ENCODE measurements at regions not wholly inside any gene's neighbourhood (a gene's known extent, or its start where the extent isn't known, plus 50 kb on each side); places are given as distances from the start of the nearest gene placed in this dataset.
A peak's percentile ranks its signal among the peaks of the same experiment; 100 is the strongest.

DNA sequence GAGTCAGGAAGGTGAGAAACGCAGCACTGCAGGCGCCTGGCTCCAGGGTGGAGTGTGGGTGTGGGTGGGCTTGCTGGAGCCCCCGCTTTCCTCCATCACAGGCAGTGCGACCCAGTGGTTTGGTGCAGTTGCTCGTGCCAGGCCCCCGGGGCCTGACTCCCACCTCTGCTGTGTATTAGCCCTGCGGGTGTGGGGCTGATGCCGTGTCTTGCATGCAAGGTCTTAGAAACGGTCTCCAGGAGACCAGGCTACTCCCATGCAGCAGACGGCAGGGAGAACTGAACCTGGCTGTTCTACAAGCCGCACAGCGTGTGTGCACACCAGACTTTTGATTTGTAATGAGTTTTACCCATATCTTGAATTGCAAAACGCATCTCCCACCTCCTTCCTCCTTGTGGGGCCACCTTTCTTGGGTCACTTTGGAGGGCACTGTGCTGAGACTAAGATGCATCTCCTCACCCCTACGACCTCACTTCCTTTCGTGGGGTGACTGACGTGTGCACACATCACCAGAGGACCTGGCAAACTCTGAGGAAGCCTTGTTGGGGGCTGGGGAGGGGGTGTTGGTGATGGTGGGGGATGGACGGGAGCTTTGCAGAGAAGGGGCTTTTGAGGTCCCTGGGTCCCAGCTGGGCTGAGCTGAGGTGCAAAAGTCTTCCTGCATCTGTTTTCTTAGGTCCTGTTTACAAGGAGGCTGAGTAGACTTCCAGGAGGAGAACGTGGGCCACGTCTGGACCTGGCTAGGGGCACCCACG, 101.8 kb upstream of the TNRC6C start:
- CTCF ChIA-PET = no interaction called here
- H3K27ac Mint-ChIP-seq = peak overlapping the region in 1 of 9 donors; percentile 21
- DNase-seq = no peak

DNA sequence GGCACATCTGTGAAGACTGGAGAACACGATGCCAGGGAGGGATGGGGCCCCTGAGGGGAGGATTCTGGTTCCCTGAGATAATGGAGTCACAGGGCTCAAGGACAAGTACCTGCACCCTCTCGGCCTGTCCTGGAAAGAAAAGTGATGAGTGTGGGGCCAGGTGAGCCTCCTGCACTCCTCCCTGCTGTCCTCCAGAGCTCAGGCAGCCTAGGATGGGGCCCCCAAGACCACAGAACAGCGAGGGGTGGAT, 101.3 kb upstream of the TNRC6C start:
- no peak overlapping the region for H3K4me3 ChIP-seq (ENCODE audit: low read length)
- ChIA-PET POLR2A (interaction anchor here (0.7 kb wide), 1 partner anchor 12 kb away, joined by 3 read pairs; no protein-coding TSS in a partner anchor), CTCF (no interaction called here)
- no peaks in the 10 kb centered on the region for H3K27me3 ChIP-seq (ENCODE audit: control insufficient read depth in 2 of 2, insufficient read depth in 2 of 2, low read length in 2 of 2)
- no peak for ATAC-seq
- Mint-ChIP-seq H3K27ac (peak overlapping the region in 1 of 9 donors; percentile 21), H3K4me3 (no peak overlapping the region), H3K36me3 (peaks cover 0 to 2% (median 0%) of the 10 kb centered on the region in 5 donors), H3K9me3 (peaks cover 0 to 9% (median 0%) of the 10 kb centered on the region in 11 donors), H3K4me1 (peaks cover 8 to 34% (median 22%) of the 10 kb centered on the region in 7 donors), H3K27me3 (peaks cover 0 to 19% (median 0%) of the 10 kb centered on the region in 5 donors)
- intact Hi-C loops (cut with micrococcal nuclease) = no loop called here
- peaks cover 0 to 7% of the 10 kb centered on the region in 2 donors for H3K4me1 ChIP-seq (ENCODE audit: control insufficient read depth in 2 of 2, insufficient read depth in 2 of 2, low read length in 2 of 2)
- no peaks in the 10 kb centered on the region for H3K36me3 ChIP-seq (ENCODE audit: control insufficient read depth in 2 of 3, insufficient read depth in 3 of 3, low read length in 3 of 3)
- no peak for DNase-seq
- no peaks in the 10 kb centered on the region for H3K9me3 ChIP-seq (ENCODE audit: control insufficient read depth in 2 of 3, low read length in 3 of 3)
- H3K27ac ChIP-seq (ENCODE audit: low read depth, low read length) = no peak overlapping the region

More for the DNA sequence above, 101.8 kb upstream of the TNRC6C start:
- Mint-ChIP-seq H3K27me3 (peaks cover 0 to 18% (median 0%) of the 10 kb centered on the region in 5 donors), H3K4me1 (peaks cover 8 to 34% (median 21%) of the 10 kb centered on the region in 7 donors), H3K36me3 (peaks cover 0 to 2% (median 0%) of the 10 kb centered on the region in 5 donors), H3K4me3 (no peak overlapping the region), H3K9me3 (peaks cover 0 to 9% (median 0%) of the 10 kb centered on the region in 11 donors)
- Histone ChIP-seq H3K27me3 (ENCODE audit: control insufficient read depth in 2 of 2, insufficient read depth in 2 of 2, low read length in 2 of 2) (no peaks in the 10 kb centered on the region), H3K9me3 (ENCODE audit: control insufficient read depth in 2 of 3, low read length in 3 of 3) (no peaks in the 10 kb centered on the region), H3K4me1 (ENCODE audit: control insufficient read depth in 2 of 2, insufficient read depth in 2 of 2, low read length in 2 of 2) (peaks cover 0 to 7% of the 10 kb centered on the region in 2 donors), H3K36me3 (ENCODE audit: control insufficient read depth in 2 of 3, insufficient read depth in 3 of 3, low read length in 3 of 3) (no peaks in the 10 kb centered on the region), H3K27ac (ENCODE audit: low read depth, low read length) (no peak overlapping the region), H3K4me3 (ENCODE audit: low read length) (no peak overlapping the region)
- POLR2A ChIA-PET = interaction anchor here (0.7 kb wide), 1 partner anchor 12 kb away, joined by 3 read pairs; no protein-coding TSS in a partner anchor
- ATAC-seq = peak; percentile 42
- intact Hi-C loops (cut with micrococcal nuclease) = no loop called here

DNA sequence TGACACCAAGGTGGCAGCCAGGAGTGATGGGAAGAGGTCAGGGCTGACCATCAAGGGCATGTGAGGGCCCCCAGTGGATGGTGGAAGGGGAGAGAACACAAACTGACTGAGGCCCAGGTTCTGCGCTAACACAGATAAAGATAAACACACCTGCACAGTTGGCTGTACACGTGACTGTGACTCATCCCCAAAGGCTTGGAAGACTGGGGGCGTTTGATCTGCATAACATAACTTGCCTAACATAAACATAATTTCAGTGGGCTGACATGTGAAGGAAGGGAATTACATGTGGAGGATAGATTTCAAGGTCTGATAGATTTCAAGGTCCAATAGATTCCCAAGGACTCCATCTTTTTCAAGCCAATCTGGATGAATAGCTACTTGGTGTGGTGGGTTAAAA, 100.9 kb upstream of the TNRC6C start:
- Mint-ChIP-seq H3K4me1 (peaks cover 8 to 34% (median 22%) of the 10 kb centered on the region in 7 donors), H3K27me3 (peaks cover 0 to 22% (median 0%) of the 10 kb centered on the region in 5 donors), H3K36me3 (peaks cover 0 to 2% (median 0%) of the 10 kb centered on the region in 5 donors), H3K9me3 (peaks cover 0 to 9% (median 0%) of the 10 kb centered on the region in 11 donors), H3K4me3 (no peak overlapping the region), H3K27ac (peak overlapping the region in 2 of 9 donors; percentile 21 to 23)
- ChIA-PET CTCF (no interaction called here), POLR2A (interaction anchor here (0.7 kb wide), 2 partner anchors 12 to 45 kb away, joined by 3 read pairs; no protein-coding TSS in a partner anchor)
- Histone ChIP-seq H3K4me3 (ENCODE audit: low read length) (no peak overlapping the region), H3K27ac (ENCODE audit: low read depth, low read length) (no peak overlapping the region), H3K9me3 (ENCODE audit: control insufficient read depth in 2 of 3, low read length in 3 of 3) (no peaks in the 10 kb centered on the region), H3K27me3 (ENCODE audit: control insufficient read depth in 2 of 2, insufficient read depth in 2 of 2, low read length in 2 of 2) (no peaks in the 10 kb centered on the region), H3K36me3 (ENCODE audit: control insufficient read depth in 2 of 3, insufficient read depth in 3 of 3, low read length in 3 of 3) (no peaks in the 10 kb centered on the region), H3K4me1 (ENCODE audit: control insufficient read depth in 2 of 2, insufficient read depth in 2 of 2, low read length in 2 of 2) (peaks cover 0 to 7% of the 10 kb centered on the region in 2 donors)
- no peak for ATAC-seq
- no peak for DNase-seq
- intact Hi-C loops (cut with micrococcal nuclease) = no loop called here

- no peak overlapping the region for H3K4me3 ChIP-seq (ENCODE audit: low read length)
- H3K9me3 Mint-ChIP-seq = peaks cover 0 to 9% (median 0%) of the 10 kb centered on the region in 11 donors
- peaks cover 0 to 2% (median 0%) of the 10 kb centered on the region in 5 donors for H3K36me3 Mint-ChIP-seq
- H3K36me3 ChIP-seq (ENCODE audit: control insufficient read depth in 2 of 3, insufficient read depth in 3 of 3, low read length in 3 of 3) = no peaks in the 10 kb centered on the region
- DNase-seq (no peak), ATAC-seq (no peak)
- H3K4me1 Mint-ChIP-seq = peaks cover 11 to 38% (median 27%) of the 10 kb centered on the region in 7 donors
- no peaks in the 10 kb centered on the region for H3K27me3 ChIP-seq (ENCODE audit: control insufficient read depth in 2 of 2, insufficient read depth in 2 of 2, low read length in 2 of 2)
- H3K4me3 Mint-ChIP-seq = no peak overlapping the region
- peak overlapping the region in 1 of 9 donors; percentile 23 for H3K27ac Mint-ChIP-seq
- H3K4me1 ChIP-seq (ENCODE audit: control insufficient read depth in 2 of 2, insufficient read depth in 2 of 2, low read length in 2 of 2) = peaks cover 0 to 7% of the 10 kb centered on the region in 2 donors
- ChIA-PET CTCF (no interaction called here), POLR2A (interaction anchor here (0.7 kb wide), 2 partner anchors 44 to 519 kb away, joined by 3 read pairs; no protein-coding TSS in a partner anchor)
- intact Hi-C loops (cut with micrococcal nuclease) = no loop called here
- peaks cover 0 to 22% (median 0%) of the 10 kb centered on the region in 5 donors for H3K27me3 Mint-ChIP-seq
- no peak overlapping the region for H3K27ac ChIP-seq (ENCODE audit: low read depth, low read length)
- no peaks in the 10 kb centered on the region for H3K9me3 ChIP-seq (ENCODE audit: control insufficient read depth in 2 of 3, low read length in 3 of 3)
These were observed 100.0 kb upstream of the TNRC6C start for GRCh38 chr17:77858291-77859034.

GRCh38 chr17:77859035-77859810, 99.3 kb upstream of the TNRC6C start:
- peaks cover 12 to 44% (median 27%) of the 10 kb centered on the region in 7 donors for H3K4me1 Mint-ChIP-seq
- peak overlapping the region in 2 of 9 donors; percentile 15 to 23 for H3K27ac Mint-ChIP-seq
- POLR2A ChIA-PET = interaction anchor here (0.7 to 1.3 kb wide), 2 partner anchors 99 to 520 kb away, joined by 3 read pairs; partner anchors contain the start of gene TNRC6C
- peak in 1 of 9 donors; percentile 3 for DNase-seq
- Histone ChIP-seq H3K36me3 (ENCODE audit: control insufficient read depth in 2 of 3, insufficient read depth in 3 of 3, low read length in 3 of 3) (no peaks in the 10 kb centered on the region), H3K27ac (ENCODE audit: low read depth, low read length) (no peak overlapping the region), H3K9me3 (ENCODE audit: control insufficient read depth in 2 of 3, low read length in 3 of 3) (no peaks in the 10 kb centered on the region), H3K27me3 (ENCODE audit: control insufficient read depth in 2 of 2, insufficient read depth in 2 of 2, low read length in 2 of 2) (no peaks in the 10 kb centered on the region), H3K4me1 (ENCODE audit: control insufficient read depth in 2 of 2, insufficient read depth in 2 of 2, low read length in 2 of 2) (peaks cover 0 to 7% of the 10 kb centered on the region in 2 donors), H3K4me3 (ENCODE audit: low read length) (no peak overlapping the region)
- peaks cover 0 to 9% (median 0%) of the 10 kb centered on the region in 11 donors for H3K9me3 Mint-ChIP-seq
- H3K4me3 Mint-ChIP-seq = no peak overlapping the region
- CTCF ChIA-PET = no interaction called here
- H3K27me3 Mint-ChIP-seq = peaks cover 0 to 22% (median 0%) of the 10 kb centered on the region in 5 donors
- no peak for ATAC-seq
- H3K36me3 Mint-ChIP-seq = peaks cover 0 to 2% (median 0%) of the 10 kb centered on the region in 5 donors
- intact Hi-C loops (cut with micrococcal nuclease) = no loop called here

- CTCF ChIA-PET = no interaction called here
- Mint-ChIP-seq H3K4me3 (no peak overlapping the region), H3K36me3 (peaks cover 0 to 2% (median 0%) of the 10 kb centered on the region in 5 donors)
These were observed 97.3 kb upstream of the TNRC6C start for GRCh38 chr17:77861133-77861695.

More at GRCh38 chr17:77861133-77861695, 97.3 kb upstream of the TNRC6C start:
- Mint-ChIP-seq H3K9me3 (peaks cover 0 to 9% (median 0%) of the 10 kb centered on the region in 11 donors), H3K27me3 (peaks cover 0 to 22% (median 0%) of the 10 kb centered on the region in 5 donors), H3K4me1 (peaks cover 12 to 48% (median 28%) of the 10 kb centered on the region in 7 donors), H3K27ac (peak overlapping the region in 1 of 9 donors; percentile 16)
- Histone ChIP-seq H3K4me1 (ENCODE audit: control insufficient read depth in 2 of 2, insufficient read depth in 2 of 2, low read length in 2 of 2) (peaks cover 0 to 7% of the 10 kb centered on the region in 2 donors), H3K36me3 (ENCODE audit: control insufficient read depth in 2 of 3, insufficient read depth in 3 of 3, low read length in 3 of 3) (no peaks in the 10 kb centered on the region), H3K27me3 (ENCODE audit: control insufficient read depth in 2 of 2, insufficient read depth in 2 of 2, low read length in 2 of 2) (no peaks in the 10 kb centered on the region), H3K27ac (ENCODE audit: low read depth, low read length) (no peak overlapping the region), H3K9me3 (ENCODE audit: control insufficient read depth in 2 of 3, low read length in 3 of 3) (no peaks in the 10 kb centered on the region), H3K4me3 (ENCODE audit: low read length) (no peak overlapping the region)
- intact Hi-C loops (cut with micrococcal nuclease) = no loop called here
- POLR2A ChIA-PET = no interaction called here
- ATAC-seq (no peak), DNase-seq (no peak)
